G401 (cell line): ENCODE measurements at regions not wholly inside any gene's neighbourhood (a gene's known extent, or its start where the extent isn't known, plus 50 kb on each side); places are given as distances from the start of the nearest gene placed in this dataset.

ENCODE experiments used
- DNase-seq: peaks from one replicate; pipeline ENCODE4 v3.0.0-alpha.2; 2015; ENCODE audit warnings: low spot score
- in situ Hi-C: cut with HindIII; loops from 2 replicates; pipeline ENCODE4 v1.10.0; 2016; ENCODE audit warnings: low sequenced_read_pairs, mixed read lengths

- no peak for DNase-seq
- in situ Hi-C loops, result no loop called here
Observed at GRCh38 chr2:138444411-138444810, 57.2 kb upstream of the SPOPL start.

- in situ Hi-C loops, result no loop called here
- no peak for DNase-seq
Observed at GRCh38 chr2:138445227-138445626, 56.3 kb upstream of the SPOPL start.

- DNase-seq, result no peak
- in situ Hi-C loops, result no loop called here
Observed at GRCh38 chr2:138446043-138446442, 55.5 kb upstream of the SPOPL start.

- DNase-seq, result no peak
- in situ Hi-C loops, result no loop called here
Observed at GRCh38 chr2:138447889-138448570, 53.5 kb upstream of the SPOPL start.
